Gastrocnemius medialis (tissue), 4 donors: ENCODE measurements at regions not wholly inside any gene's neighbourhood (a gene's known extent, or its start where the extent isn't known, plus 50 kb on each side); places are given as distances from the start of the nearest gene placed in this dataset.

Source experiments
- CTCF ChIP-seq, 5 experiments: fragments of 450-650 bp in 3 of 5; fragments of 200-600 bp in 2 of 5; sonication (generic) in 2 of 5; IDR thresholded peaks in 4 of 5; conservative IDR thresholded peaks in 1 of 5; 1 replicate in 4 of 5; 2 replicates in 1 of 5; pipeline ENCODE4 v1.5.1; 2016 to 2019; ENCODE audit warnings: antibody characterized with exemption in 5 of 5, mild to moderate bottlenecking in 3 of 5, moderate library complexity in 3 of 5
- POLR2A ChIP-seq, 2 donors: fragments of 450-650 bp; IDR thresholded peaks; one replicate each; pipeline ENCODE4 v1.6.1; 2017; ENCODE audit warnings: antibody characterized with exemption in 2 of 2, mild to moderate bottlenecking in 2 of 2, moderate library complexity in 2 of 2

- TF ChIP-seq CTCF (IDR thresholded peaks at IDR 0.05 in 4 of 5, conservative IDR thresholded peaks at IDR 0.05 in 1 of 5) (no peak), POLR2A (IDR thresholded peaks at IDR 0.05) (no peak)
Observed at GRCh38 chr14:60363275-60363674, 114.3 kb downstream of the PPM1A start.
